NCI-H1436 treated with DMSO at 0.1 percent for 48 hours (cell line): ENCODE measurements at regions not wholly inside any gene's neighbourhood (a gene's known extent, or its start where the extent isn't known, plus 50 kb on each side); places are given as distances from the start of the nearest gene placed in this dataset.

Experiments used
- DNase-seq: peaks from one replicate; lab custom pipeline; 2025; lab: John Stamatoyannopoulos, UW

DNA sequence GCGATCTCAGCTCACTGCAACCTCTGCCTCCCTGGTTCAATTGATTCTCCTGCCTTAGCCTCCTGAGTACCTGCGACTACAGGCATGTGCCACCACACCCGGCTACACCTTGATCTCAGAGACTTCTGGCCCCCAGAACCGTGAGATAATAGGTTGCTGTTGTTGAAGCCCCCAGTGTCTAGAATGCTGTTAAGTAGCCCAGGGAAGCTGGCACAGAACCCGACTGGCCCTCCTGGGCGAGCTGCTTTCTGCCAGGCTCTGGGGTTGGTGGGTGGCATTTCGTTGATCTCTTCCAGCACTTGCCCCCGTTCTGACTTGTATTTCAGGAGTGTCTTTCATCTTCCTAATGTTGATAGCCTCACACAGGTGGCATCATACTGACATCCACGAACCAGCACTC lies 807.1 kb downstream of the CDH9 start:
- DNase-seq: no peak

GRCh38 chr5:26229848-26230247 lies 808.5 kb downstream of the CDH9 start:
- DNase-seq: no peak

DNA sequence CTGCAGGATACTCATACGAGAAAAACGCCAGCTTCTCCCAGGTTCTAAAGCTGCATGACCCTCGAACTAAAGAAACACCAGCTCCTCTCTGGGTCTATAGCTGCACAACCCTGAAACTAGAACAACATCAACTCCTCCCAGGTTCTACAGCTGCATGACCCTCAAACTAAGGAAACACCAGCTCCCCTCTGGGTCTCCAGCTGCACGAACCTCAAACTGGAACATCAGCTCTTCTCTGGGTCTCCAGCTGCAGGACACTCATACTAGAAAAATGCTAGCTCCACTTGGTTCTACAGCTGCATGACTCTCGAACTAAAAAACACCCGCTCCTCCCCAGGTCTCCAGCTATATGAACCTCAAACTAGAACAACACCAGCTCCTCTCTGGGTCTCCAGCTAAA lies 811.1 kb downstream of the CDH9 start:
- DNase-seq: no peak

DNA sequence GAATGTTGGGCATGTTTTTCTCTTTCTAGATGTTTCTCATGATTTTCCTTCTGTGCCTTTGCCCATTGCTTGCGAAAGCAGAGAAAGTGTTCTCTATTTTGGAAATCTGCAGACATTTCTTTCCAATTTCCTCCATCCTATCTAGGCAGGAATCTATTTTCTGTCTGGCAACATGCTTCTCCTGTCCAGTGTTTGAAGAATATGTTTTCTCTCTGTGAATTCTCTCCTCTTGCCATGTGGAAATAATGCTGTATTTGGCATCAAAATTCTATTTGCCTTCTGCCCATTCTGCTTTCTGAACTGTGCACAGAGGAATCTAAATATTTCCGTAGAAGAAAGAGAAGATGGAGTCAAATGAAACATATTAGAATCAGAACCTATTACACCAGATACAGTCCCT lies 833.3 kb downstream of the CDH9 start:
- no peak for DNase-seq

- no peak for DNase-seq
Observed at GRCh38 chr5:26193626-26194025, 844.8 kb downstream of the CDH9 start.

GRCh38 chr5:26192486-26192885 lies 845.9 kb downstream of the CDH9 start:
- no peak for DNase-seq

DNA sequence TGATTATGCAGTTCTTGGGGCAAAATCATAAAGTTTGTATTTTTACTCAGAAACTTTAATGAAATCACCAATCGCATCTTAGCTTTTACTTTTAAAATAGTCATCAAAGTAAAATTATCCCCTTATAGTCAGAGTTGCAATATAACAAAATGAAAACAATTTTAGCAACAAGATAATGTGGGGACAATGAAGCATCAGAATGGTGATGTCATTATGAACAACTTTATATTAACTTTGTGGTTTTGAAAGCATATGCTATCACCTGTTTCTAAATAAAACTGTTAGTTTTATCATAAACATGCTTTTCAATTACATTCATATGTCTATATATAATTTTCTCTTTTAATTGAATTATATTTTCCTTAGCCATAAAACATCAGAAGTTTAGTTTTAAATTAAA lies 856.8 kb downstream of the CDH9 start:
- no peak for DNase-seq

- no peak for DNase-seq
Observed at GRCh38 chr5:26148569-26149107, 889.7 kb downstream of the CDH9 start.

DNA sequence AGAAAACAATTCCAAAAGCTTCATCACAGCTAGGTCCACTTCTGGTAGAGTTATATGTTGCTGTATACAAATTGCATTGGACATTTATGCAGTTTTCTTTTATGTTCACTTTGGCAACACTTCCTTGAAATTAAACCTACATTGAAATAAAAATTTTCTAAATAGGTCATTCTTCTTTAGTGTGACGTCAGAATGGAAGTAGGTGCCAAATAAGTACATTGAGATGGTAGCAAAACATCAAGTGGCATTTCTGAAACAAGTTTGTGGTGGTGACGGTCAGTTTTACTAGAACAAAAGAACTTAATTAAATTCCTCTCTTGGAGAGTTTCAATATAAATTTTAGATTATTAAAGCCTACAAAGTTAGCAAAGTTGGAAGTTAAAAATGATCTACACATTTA lies 895.1 kb downstream of the CDH9 start:
- DNase-seq: no peak

DNA sequence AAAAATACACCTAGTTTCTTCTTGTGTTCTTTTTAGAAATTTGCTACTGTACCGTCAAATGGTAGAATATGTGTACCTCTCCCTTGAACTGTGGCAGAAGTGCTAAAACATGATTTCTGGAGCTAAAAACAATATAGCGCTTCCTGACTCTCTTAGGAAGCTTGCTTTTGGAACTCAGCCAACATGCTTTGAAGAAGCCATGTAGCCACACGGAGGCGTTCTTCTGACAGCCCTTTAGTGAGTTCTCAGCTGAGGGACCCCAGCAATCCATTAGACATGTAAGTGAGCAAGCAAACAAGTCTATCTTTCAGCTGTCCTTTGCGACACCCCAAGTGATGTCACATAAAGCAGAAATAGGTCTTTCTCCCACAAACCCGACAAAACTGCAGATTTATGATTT lies 917.0 kb downstream of the CDH9 start:
- no peak for DNase-seq

DNA sequence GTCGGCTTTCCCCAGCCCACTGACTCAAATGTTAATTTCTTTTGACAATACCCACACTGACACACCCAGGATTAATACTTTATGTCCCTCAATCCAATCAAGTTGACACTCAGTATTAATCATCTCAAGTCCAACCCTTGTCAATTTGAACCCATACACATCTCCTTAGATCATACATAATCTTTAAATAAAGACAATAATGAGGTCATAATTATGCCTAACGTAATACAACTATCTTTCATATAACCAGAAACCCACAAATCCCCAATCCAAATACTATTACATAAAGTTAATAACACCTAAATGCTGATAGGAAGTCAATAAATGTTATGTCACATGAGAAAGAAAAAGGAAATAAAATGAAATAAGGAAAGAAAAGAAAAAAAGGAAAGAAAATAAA lies 934.2 kb downstream of the CDH9 start:
- no peak for DNase-seq

DNA sequence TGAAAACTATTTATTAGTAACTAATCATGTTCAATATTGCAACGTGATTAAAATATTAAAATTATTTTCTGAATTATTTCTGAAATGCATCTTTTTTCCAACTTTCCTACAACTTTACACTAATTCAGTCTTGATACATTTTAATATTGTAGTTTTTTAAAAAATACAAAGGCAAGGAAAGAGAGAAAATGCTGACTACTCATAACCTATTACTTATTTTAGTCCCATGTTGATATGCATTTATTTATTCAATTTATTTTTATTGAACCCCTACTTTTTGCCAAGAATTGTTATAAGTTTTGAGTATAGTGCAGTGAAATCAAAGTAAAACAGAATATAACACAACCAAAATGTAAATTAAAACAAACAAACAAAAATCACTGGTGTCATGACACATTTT lies 978.2 kb downstream of the CDH9 start:
- no peak for DNase-seq

GRCh38 chr5:26054594-26054993 lies 983.8 kb downstream of the CDH9 start:
- no peak for DNase-seq

- no peak for DNase-seq
Observed at GRCh38 chr5:26034813-26035212, 1003.6 kb downstream of the CDH9 start.

GRCh38 chr5:26031481-26031880 lies 1006.9 kb downstream of the CDH9 start:
- no peak for DNase-seq

- DNase-seq: no peak
Observed at GRCh38 chr5:26026044-26026443, 1012.3 kb downstream of the CDH9 start.

- DNase-seq: no peak
Observed at GRCh38 chr5:26024774-26025173, 1013.6 kb downstream of the CDH9 start.

GRCh38 chr5:26023361-26023760 lies 1015.0 kb downstream of the CDH9 start:
- no peak for DNase-seq

- no peak for DNase-seq
Observed at GRCh38 chr5:26014206-26014605, 1024.2 kb downstream of the CDH9 start.

- no peak for DNase-seq
Observed at GRCh38 chr5:26012078-26012477, 1026.3 kb downstream of the CDH9 start.

DNA sequence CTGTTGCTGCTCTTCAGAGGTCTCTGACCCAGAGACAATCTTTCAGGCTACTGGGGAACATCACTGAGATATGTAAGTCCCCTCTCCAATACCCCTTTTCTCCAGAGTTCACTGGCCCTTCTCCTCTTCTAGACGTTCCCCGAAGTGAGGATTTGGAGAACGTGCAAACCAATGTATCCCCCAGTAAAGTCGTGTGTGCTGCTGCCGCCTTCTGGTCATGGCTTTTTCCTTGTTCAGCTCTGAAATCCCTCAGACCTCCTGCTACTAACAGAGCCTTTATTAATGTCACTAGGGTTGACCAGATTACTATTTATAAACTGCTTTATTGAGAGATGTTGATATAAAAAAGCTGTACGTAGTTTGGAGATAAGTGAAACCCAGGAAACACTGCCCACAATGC lies 1028.6 kb downstream of the CDH9 start:
- no peak for DNase-seq

- no peak for DNase-seq
Observed at GRCh38 chr5:26003966-26004365, 1034.4 kb downstream of the CDH9 start.

- no peak for DNase-seq
Observed at GRCh38 chr5:25995209-25995608, 1043.2 kb downstream of the CDH9 start.

DNA sequence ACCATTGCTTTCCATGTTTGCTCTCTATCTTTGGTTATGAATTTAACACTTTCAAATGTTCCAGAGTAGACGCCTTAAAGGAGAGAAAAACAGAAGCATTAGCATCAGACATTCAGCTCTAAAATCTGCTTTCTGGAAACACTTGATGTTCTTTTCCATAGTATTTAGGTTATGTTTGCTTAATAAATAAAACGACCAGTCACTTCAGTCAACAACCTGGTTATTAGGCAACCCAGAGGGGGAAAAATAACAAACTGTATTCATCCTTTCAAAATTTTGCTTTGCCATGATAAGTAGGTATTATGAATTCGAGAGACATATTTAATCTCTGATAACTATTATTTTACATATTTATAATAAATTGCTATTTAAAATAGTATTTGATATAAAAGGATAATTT lies 1044.7 kb downstream of the CDH9 start:
- DNase-seq: no peak

DNA sequence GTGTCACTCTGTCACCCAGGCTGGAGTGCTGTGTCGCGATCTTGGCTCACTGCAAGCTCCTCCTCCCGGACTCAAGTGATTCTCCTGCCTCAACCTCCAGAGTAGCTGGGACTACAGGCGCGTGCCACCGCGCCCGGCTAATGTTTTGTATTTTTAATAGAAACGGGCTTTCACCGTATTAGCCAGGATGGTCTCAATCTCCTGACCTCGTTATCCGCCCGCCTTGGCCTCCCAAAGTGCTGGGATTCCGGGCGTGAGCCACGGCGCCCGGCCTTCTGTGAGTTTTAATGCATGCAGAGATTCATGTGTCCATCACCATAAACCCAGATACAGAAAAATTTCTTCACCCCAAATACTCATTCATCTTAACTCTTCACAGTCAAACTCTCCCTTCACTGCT lies 1046.7 kb downstream of the CDH9 start:
- no peak for DNase-seq
